ENCODE measurements at regions not wholly inside any gene's neighbourhood (a gene's known extent, or its start where the extent isn't known, plus 50 kb on each side); places are given as distances from the start of the nearest gene placed in this dataset.

DNA sequence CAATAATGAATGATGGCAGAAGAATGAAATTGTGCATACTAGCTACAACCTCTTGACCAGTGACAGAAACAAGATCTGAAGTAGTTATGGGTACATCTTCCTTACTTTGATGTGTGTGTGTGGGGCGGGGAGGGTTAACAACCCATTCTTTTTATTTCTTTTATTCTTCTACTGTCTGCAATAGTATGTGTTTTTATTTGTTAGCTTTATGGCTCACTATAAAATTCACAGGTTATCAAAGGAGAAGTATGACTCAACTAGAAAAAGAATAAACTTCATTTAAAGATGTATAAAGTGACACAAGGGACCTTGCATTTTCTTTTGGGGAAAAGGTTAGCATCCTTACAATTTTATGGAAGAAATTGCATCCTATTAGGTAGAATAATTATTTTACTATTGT is 430.5 kb downstream of the DAD1 start:
- no peak for DNase-seq (ENCODE audit: low spot score)
- H3K36me3 Mint-ChIP-seq (ENCODE audit: low read depth, unreplicated experiment), result no peaks in the 10 kb centered on the region
- H3K4me1 Mint-ChIP-seq (ENCODE audit: unreplicated experiment), result no peaks in the 10 kb centered on the region
- TF ChIP-seq, protein P1, sequence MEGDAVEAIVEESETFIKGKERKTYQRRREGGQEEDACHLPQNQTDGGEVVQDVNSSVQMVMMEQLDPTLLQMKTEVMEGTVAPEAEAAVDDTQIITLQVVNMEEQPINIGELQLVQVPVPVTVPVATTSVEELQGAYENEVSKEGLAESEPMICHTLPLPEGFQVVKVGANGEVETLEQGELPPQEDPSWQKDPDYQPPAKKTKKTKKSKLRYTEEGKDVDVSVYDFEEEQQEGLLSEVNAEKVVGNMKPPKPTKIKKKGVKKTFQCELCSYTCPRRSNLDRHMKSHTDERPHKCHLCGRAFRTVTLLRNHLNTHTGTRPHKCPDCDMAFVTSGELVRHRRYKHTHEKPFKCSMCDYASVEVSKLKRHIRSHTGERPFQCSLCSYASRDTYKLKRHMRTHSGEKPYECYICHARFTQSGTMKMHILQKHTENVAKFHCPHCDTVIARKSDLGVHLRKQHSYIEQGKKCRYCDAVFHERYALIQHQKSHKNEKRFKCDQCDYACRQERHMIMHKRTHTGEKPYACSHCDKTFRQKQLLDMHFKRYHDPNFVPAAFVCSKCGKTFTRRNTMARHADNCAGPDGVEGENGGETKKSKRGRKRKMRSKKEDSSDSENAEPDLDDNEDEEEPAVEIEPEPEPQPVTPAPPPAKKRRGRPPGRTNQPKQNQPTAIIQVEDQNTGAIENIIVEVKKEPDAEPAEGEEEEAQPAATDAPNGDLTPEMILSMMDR (IDR thresholded peaks at IDR 0.05; ENCODE audit: unreplicated experiment), result no peak
- no peak overlapping the region for H3K4me3 Mint-ChIP-seq (ENCODE audit: unreplicated experiment)
- H3K9me3 Mint-ChIP-seq (ENCODE audit: unreplicated experiment), result no peaks in the 10 kb centered on the region
- no peak overlapping the region for H3K27ac Mint-ChIP-seq (ENCODE audit: unreplicated experiment)
- peaks cover 2% of the 10 kb centered on the region for H3K27me3 Mint-ChIP-seq (ENCODE audit: unreplicated experiment)

DNA sequence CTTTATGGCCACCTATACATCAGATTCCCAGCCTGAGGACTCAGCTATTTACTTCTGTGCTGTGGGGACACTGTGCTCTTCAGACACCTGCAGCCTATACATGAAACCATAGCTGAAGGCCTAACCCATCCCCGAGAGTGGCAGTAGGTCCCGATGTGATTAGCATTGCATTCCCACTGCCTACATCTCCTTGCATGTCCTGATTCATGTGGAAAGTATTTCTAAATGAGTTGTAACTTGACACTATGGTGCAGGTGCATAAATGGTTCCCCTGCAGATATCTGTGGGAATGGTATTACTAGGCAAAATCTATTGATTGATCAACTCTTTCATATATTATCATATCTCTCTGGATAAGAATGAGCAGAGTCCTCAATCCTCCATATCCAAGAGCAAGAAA is 433.5 kb downstream of the DAD1 start:
- TF ChIP-seq, protein P1 (IDR thresholded peaks at IDR 0.05; ENCODE audit: unreplicated experiment), result no peak
- H3K27me3 Mint-ChIP-seq (ENCODE audit: unreplicated experiment), result peaks cover 2% of the 10 kb centered on the region

DNA sequence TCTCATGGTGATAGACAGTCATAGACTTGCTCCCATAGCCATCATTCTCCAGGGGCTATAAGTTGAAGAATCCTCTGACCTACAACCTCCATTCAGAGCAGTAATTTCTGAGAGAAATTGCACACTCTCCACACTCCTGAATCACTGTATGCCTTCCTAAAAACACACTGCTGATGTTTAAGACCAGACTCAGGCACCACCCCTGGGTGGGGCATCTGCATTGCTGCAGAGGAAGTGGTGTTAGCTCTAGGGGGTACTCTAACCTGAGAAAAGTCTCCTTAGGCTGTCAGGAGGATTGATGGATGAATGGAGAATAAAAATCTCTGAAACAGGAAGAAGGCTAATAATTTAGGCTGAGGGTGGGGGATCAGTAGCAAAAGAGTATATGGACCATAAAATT is 436.1 kb downstream of the DAD1 start:
- TF ChIP-seq, protein P1 (IDR thresholded peaks at IDR 0.05; ENCODE audit: unreplicated experiment), result no peak
- no peaks in the 10 kb centered on the region for H3K27me3 Mint-ChIP-seq (ENCODE audit: unreplicated experiment)
- H3K9me3 Mint-ChIP-seq (ENCODE audit: unreplicated experiment), result no peaks in the 10 kb centered on the region
- H3K4me3 Mint-ChIP-seq (ENCODE audit: unreplicated experiment), result no peak overlapping the region
- H3K27ac Mint-ChIP-seq (ENCODE audit: unreplicated experiment), result no peak overlapping the region
- H3K36me3 Mint-ChIP-seq (ENCODE audit: low read depth, unreplicated experiment), result peaks cover 3% of the 10 kb centered on the region
- DNase-seq (ENCODE audit: low spot score), result no peak
- no peaks in the 10 kb centered on the region for H3K4me1 Mint-ChIP-seq (ENCODE audit: unreplicated experiment)

More for the DNA sequence above, 433.5 kb downstream of the DAD1 start:
- peaks cover 3% of the 10 kb centered on the region for H3K36me3 Mint-ChIP-seq (ENCODE audit: low read depth, unreplicated experiment)
- no peak for DNase-seq (ENCODE audit: low spot score)
- H3K4me3 Mint-ChIP-seq (ENCODE audit: unreplicated experiment), result no peak overlapping the region
- H3K4me1 Mint-ChIP-seq (ENCODE audit: unreplicated experiment), result no peaks in the 10 kb centered on the region
- H3K9me3 Mint-ChIP-seq (ENCODE audit: unreplicated experiment), result no peaks in the 10 kb centered on the region
- H3K27ac Mint-ChIP-seq (ENCODE audit: unreplicated experiment), result no peak overlapping the region

DNA sequence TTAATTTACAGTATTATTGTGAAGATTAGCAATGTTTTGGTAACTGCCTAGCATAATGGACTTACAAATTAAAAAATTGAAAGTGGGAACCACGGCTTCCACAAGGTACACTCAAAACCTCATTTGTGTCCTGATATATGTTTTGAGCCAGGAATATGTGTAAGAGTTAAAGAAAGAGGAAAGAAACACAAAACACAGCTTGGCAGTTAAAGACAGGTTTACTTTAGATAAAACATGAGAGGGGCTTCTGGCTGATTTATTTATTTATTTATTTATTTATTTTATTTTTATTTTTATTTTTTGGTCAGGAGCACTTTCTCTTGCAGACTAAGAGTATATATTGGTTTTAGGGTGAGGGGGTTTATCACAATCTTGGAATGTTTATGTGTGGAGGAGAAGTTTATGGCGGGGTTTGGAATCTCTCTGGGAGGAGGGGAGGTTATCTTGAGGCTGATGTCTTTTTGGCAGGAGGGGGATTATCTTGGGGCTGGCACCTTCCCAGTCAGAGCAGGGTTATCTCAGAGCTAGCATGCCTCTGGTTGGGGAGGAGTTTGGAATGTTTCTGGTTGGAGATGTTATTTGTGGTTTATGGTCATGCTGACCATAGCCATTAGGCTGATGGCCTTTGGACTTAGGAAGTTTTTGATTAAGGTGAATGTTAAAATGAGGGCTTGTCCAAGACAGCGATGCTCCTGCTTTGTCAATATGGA is 436.7 kb downstream of the DAD1 start:
- Mint-ChIP-seq H3K4me3 (ENCODE audit: unreplicated experiment) (no peak overlapping the region), H3K27me3 (ENCODE audit: unreplicated experiment) (no peaks in the 10 kb centered on the region), H3K36me3 (ENCODE audit: low read depth, unreplicated experiment) (peaks cover 3% of the 10 kb centered on the region), H3K4me1 (ENCODE audit: unreplicated experiment) (no peaks in the 10 kb centered on the region), H3K9me3 (ENCODE audit: unreplicated experiment) (no peaks in the 10 kb centered on the region), H3K27ac (ENCODE audit: unreplicated experiment) (no peak overlapping the region)
- DNase-seq (ENCODE audit: low spot score), result no peak
- TF ChIP-seq, protein P1 (IDR thresholded peaks at IDR 0.05; ENCODE audit: unreplicated experiment), result no peak

DNA sequence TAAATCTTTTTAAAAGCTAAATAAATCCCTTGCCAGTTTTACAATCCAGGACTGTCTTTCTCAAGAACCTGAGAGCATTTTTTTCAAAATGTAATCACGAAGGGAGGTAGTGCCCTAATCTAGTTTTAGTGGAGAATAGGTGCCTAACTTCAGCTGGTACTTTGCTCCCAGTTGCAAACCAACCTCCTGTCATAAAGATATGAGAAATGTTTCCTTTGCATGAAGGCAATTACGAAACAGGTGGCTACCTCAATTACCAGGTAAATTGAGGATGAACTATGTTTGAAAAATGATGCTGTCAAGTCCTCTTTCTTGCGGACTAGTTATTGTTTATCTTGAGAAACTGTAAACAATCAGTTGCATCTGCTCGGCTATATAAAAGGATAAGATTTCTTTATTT is 437.9 kb downstream of the DAD1 start:
- H3K36me3 Mint-ChIP-seq (ENCODE audit: low read depth, unreplicated experiment), result peaks cover 3% of the 10 kb centered on the region

More for the DNA sequence above, 437.9 kb downstream of the DAD1 start:
- TF ChIP-seq, protein P1 (IDR thresholded peaks at IDR 0.05; ENCODE audit: unreplicated experiment), result no peak
- Mint-ChIP-seq H3K27me3 (ENCODE audit: unreplicated experiment) (no peaks in the 10 kb centered on the region), H3K9me3 (ENCODE audit: unreplicated experiment) (no peaks in the 10 kb centered on the region), H3K4me1 (ENCODE audit: unreplicated experiment) (no peaks in the 10 kb centered on the region), H3K27ac (ENCODE audit: unreplicated experiment) (no peak overlapping the region), H3K4me3 (ENCODE audit: unreplicated experiment) (no peak overlapping the region)
- no peak for DNase-seq (ENCODE audit: low spot score)
